Smooth muscle cell (in vitro differentiated cells): ENCODE measurements at regions not wholly inside any gene's neighbourhood (a gene's known extent, or its start where the extent isn't known, plus 50 kb on each side); places are given as distances from the start of the nearest gene placed in this dataset.

ENCODE experiments used
- DNase-seq: peaks from one replicate; lab custom pipeline; 2025; ENCODE audit not compliant: unreplicated experiment; lab: John Stamatoyannopoulos, UW
- H2AFZ ChIP-seq: fragments of 200-600 bp; sonication (generic); 2 replicates; pipeline ENCODE4 v1.6.0; 2016; ENCODE audit warnings: antibody characterized with exemption, low read depth, mild to moderate bottlenecking
- H3F3A ChIP-seq: fragments of 200-600 bp; sonication (generic); 2 replicates; pipeline ENCODE4 v1.6.0; 2017; ENCODE audit warnings: antibody characterized with exemption, low read depth
- H3K27ac ChIP-seq: fragments of 200-600 bp; sonication (generic); 2 replicates; pipeline ENCODE4 v1.5.1; 2016; ENCODE audit warnings: low read depth, mild to moderate bottlenecking
- H3K27me3 ChIP-seq: fragments of 200-600 bp; sonication (generic); 2 replicates; pipeline ENCODE4 v1.6.1; 2016; ENCODE audit warnings: low read depth, mild to moderate bottlenecking
- H3K36me3 ChIP-seq: fragments of 200-600 bp; sonication (generic); 2 replicates; pipeline ENCODE4 v1.5.1; 2016; ENCODE audit warnings: low read depth
- H3K4me1 ChIP-seq: fragments of 200-600 bp; sonication (generic); 2 replicates; pipeline ENCODE4 v1.5.1; 2016; ENCODE audit warnings: low read depth
- H3K4me2 ChIP-seq: fragments of 200-600 bp; sonication (generic); 2 replicates; pipeline ENCODE4 v1.6.0; 2016; ENCODE audit warnings: mild to moderate bottlenecking
- H3K4me3 ChIP-seq: fragments of 200-600 bp; sonication (generic); 2 replicates; pipeline ENCODE4 v1.5.1; 2016; ENCODE audit warnings: mild to moderate bottlenecking
- H3K79me2 ChIP-seq: fragments of 200-600 bp; sonication (generic); 2 replicates; pipeline ENCODE4 v1.6.0; 2016; ENCODE audit warnings: low read depth, mild to moderate bottlenecking
- H3K9ac ChIP-seq: fragments of 200-600 bp; sonication (generic); 2 replicates; pipeline ENCODE4 v1.6.0; 2016; ENCODE audit warnings: low read depth
- H3K9me3 ChIP-seq: fragments of 200-600 bp; sonication (generic); replicated peaks from 2 replicates; pipeline ENCODE4 v1.5.1; 2016; ENCODE audit warnings: low read depth
- H4K20me1 ChIP-seq: fragments of 200-600 bp; sonication (generic); 2 replicates; pipeline ENCODE4 v1.6.0; 2016; ENCODE audit warnings: low read depth
- CTCF ChIP-seq: fragments of 200-600 bp; sonication (generic); IDR thresholded peaks from 2 replicates; pipeline ENCODE4 v1.5.1; 2017; ENCODE audit warnings: borderline replicate concordance, mild to moderate bottlenecking, antibody characterized with exemption; ENCODE audit not compliant: insufficient read depth, poor library complexity, severe bottlenecking
- WGBS: methylation state at CpG from one replicate; pipeline ENCODE4 v1.1.7; 2016; ENCODE audit warnings: low lambda C conversion rate; 5-methylcytosine and 5-hydroxymethylcytosine counted together

- Histone ChIP-seq H3K27me3 (no peaks in the 10 kb centered on the region), H3K4me3 (no peak overlapping the region), H3K27ac (no peak overlapping the region), H3K36me3 (no peaks in the 10 kb centered on the region), H3F3A (no peaks in the 10 kb centered on the region), H3K79me2 (no peaks in the 10 kb centered on the region), H3K4me2 (no peak overlapping the region), H3K4me1 (no peaks in the 10 kb centered on the region), H3K9me3 (no peaks in the 10 kb centered on the region), H2AFZ (no peak overlapping the region), H3K9ac (no peak overlapping the region), H4K20me1 (no peaks in the 10 kb centered on the region)
- TF ChIP-seq CTCF: no peak
- WGBS: 90% methylated on average over 1 of the region's 1 CpG
- DNase-seq: no peak
Measured at GRCh38 chr12:83996671-83997070, 915.9 kb downstream of the SLC6A15 start.

- WGBS: 95% methylated on average over 2 of the region's 2 CpGs
- Histone ChIP-seq H3K9ac (no peak overlapping the region), H3K9me3 (no peaks in the 10 kb centered on the region), H3F3A (no peaks in the 10 kb centered on the region), H2AFZ (no peak overlapping the region), H3K4me3 (no peak overlapping the region), H3K4me2 (no peak overlapping the region), H4K20me1 (no peaks in the 10 kb centered on the region), H3K27ac (no peak overlapping the region), H3K4me1 (no peaks in the 10 kb centered on the region), H3K27me3 (no peaks in the 10 kb centered on the region), H3K36me3 (no peaks in the 10 kb centered on the region), H3K79me2 (no peaks in the 10 kb centered on the region)
- no peak for TF ChIP-seq CTCF
- DNase-seq: no peak
Measured at GRCh38 chr12:83985084-83985483, 927.5 kb downstream of the SLC6A15 start.

- DNase-seq: no peak
- Histone ChIP-seq H3K4me2 (no peak overlapping the region), H3K4me3 (no peak overlapping the region)
Measured at GRCh38 chr12:83980398-83980797, 932.2 kb downstream of the SLC6A15 start.

More at GRCh38 chr12:83980398-83980797, 932.2 kb downstream of the SLC6A15 start:
- no peak overlapping the region for H3K9ac ChIP-seq
- H3K27ac ChIP-seq: no peak overlapping the region
- no peak overlapping the region for H2AFZ ChIP-seq
- no peaks in the 10 kb centered on the region for H3K4me1 ChIP-seq
- H3K36me3 ChIP-seq: no peaks in the 10 kb centered on the region
- no peak for TF ChIP-seq CTCF
- H3K79me2 ChIP-seq: no peaks in the 10 kb centered on the region
- no peaks in the 10 kb centered on the region for H3K27me3 ChIP-seq
- no peaks in the 10 kb centered on the region for H3K9me3 ChIP-seq
- H3F3A ChIP-seq: no peaks in the 10 kb centered on the region
- no peaks in the 10 kb centered on the region for H4K20me1 ChIP-seq
